ENCODE measurements at regions not wholly inside any gene's neighbourhood (a gene's known extent, or its start where the extent isn't known, plus 50 kb on each side); places are given as distances from the start of the nearest gene placed in this dataset.
A peak's percentile ranks its signal among the peaks of the same experiment; 100 is the strongest.

DNA sequence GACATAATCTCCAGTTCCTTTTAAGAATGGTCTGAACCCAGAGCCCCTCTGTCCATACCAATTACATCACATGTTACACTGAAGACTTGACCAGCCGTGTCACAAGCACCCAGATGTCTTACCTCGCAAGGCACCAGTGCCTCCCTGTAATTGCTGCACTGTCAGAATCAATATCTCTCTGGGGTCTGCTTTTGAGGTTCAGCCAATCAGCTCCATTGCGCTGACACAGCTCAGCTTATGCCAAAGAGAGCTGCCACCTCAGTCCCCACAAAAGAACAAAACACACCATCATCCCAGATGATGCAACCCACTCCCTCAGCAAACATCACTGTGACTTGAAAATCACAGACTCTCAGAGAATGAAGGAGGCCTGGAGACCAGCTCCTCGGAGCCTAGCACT lies 82.5 kb upstream of the SORBS2 start:
- DNase-seq, result no peak

DNA sequence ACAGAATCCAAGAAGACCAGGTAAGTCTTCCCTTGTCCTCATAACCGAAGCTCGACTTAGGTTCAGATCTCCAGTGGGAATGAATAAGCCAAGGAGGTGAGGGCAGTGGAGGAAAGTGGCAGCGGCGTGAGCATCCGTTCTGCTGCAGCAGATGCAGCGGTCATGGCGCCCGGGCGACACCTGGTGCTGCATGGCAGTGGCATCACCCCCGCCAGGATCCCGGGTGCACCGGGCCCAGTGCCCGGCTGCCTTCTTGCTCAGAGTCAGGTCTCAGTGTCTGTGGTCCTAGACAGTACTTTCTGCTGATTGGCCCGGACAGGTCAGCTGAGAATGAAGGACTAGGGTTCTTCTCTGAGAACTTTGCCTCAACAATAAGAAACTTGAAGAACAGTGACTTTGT lies 83.4 kb upstream of the SORBS2 start:
- no peak for DNase-seq

DNA sequence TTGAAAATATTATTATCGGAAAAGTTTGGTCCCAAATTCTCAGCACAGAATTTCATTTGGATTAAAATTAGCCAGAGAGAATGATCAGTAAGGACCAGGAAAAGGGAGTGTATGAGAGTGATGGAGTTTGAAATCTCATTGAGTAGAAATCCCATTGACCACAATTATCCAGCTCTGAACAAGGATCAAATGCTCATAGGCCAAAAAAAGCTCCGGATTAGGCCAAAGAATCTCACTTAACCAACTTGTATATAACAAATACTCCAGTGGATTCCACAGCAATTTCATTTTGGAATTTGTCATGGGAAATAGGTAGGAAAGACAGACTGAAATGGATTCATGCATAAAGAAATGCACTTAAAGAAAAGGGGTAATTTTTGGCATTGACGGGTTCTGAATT lies 83.9 kb upstream of the SORBS2 start:
- DNase-seq, result no peak

DNA sequence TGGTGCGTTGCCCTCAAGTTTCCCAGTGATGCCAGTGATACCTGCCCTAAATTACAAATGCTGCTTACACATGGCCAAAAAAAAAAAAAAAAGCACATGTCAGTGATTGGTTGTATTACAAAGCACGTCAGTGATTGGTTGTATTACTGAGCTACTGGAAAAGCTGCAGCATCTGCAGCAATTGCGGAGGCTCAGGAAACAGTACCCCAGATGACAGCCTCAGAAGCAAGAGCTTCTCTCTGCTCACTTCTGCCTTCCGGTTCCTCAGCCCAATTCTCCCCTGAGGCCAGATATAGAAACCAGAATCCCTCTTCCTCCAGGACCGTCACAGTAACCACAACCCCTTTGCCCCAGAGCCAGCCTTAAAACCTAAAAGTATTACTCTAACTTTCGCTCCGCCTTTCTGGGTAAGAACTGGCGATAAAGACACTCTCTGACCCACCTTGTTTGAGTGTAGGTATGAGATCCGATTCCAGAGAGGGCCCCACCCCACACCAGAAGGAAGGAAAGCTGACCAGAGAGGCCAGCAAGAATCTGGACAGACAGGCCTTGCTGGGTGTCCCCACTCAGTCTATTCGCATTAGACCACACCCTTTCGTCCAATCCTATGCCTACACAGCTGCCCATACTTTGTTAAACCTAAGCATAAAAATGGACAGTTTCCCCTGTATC lies 85.0 kb upstream of the SORBS2 start:
- DNase-seq, result no peak

DNA sequence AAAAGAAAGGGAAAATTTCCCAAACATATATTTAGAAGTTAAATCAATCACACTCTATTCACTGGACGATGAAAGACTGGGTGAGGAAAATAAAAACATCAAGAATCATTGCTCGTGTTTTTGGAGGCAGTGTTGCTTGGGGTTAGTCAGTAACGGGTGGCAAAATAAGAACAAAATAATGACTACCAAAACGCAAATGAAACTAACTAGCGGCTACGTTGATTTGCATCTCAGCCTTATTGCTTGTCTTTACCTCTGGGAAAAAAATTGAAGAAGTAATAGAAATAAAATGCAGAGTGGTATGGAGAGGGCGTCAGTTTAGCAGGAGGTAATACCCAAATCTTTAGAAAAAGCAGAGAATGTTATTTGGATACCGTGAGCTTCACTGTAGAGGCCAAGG lies 86.4 kb upstream of the SORBS2 start:
- no peak for DNase-seq

DNA sequence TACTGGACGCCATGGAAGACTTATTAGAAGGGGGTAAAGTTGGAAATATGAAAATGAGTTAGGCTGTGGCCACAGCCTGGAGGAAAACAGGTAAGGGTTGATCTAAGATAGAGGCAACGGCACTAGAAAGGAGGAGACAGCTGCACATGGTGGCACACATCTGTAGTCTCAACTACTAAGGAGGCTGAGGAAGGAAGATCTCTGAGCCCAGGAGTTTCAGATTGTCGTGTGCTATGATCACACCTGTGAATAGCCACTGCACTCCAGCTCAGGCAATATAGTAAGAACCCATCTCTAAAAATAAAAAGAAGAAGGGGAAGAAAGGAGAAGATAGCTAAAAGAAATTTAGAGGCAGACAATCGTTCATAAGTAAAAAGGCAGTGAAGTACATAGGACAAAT lies 87.8 kb upstream of the SORBS2 start:
- DNase-seq, result no peak

DNA sequence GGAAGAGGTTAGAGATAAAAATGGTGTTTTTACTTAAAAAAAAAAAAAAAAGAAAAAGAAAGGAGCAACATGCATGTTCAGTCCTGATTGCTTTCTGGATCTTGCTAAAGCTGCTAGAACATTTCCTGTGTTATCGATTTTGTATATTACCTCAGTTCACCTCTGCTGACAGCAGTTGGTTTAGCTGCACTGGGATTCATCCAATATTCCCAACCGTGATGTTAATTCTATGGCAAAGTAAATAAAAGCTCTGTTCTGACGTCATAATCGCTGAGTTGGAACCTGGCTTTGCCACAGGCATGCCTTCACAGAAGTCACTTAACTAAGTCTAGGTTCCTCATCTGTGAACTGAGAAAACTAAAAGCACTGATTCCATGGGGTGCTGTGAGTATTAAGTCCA lies 90.7 kb upstream of the SORBS2 start:
- DNase-seq, result no peak

DNA sequence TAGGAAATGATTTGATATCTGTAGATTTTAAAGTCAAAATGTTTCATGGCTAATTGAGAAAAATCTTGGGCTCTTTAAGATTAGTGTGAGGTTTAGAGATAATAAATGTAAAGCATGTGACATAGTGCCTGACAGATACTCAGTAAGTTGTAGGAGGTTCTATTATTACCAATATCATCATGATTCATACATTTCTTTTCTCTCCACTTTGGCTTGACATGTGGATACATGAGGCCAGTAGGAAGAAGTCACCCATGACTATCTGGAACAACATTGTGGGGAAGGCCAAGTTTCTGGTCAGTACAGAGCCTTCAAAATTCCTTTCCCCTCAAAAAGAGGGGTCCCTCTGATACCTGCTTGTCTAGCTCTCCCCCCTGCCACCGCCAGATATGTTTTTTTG lies 91.2 kb upstream of the SORBS2 start:
- DNase-seq, result no peak

DNA sequence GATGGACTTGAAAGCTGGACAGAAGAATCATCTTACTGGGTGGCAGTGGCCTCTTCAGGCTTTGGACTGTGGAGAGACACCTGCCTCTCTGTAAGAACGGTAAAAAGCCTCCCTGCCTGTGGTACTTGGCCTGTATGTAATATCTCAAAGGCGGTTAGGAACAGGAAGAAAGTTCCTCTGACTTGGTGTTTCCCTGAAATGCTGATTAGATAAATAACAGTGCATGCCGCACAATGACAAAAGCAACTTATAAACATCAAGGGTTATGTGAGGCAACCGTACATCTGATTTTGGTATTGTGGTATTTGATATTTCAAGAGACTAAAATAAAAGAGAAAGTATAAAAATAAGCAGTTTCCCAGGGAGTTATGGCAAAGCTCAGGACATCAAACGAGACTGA lies 92.4 kb upstream of the SORBS2 start:
- no peak for DNase-seq

DNA sequence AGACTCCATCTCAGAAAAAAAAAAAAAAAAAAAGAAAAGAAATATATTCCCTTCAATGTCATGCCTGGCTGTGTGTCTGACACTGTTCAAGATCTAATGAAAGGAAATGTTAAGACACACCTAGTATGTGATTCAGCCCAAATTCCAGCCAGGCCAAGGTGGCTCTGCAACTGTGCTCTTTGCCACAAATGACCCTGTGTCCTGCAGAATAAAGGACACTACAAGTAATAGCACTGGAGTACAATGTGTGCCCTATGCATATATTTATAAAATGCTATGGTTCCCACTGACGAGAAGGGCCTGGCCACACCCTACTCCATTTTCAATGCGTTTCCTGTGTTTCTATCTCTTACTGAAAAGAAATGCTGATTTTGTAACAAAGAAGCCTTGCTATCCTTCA lies 98.0 kb upstream of the SORBS2 start:
- DNase-seq, result no peak

DNA sequence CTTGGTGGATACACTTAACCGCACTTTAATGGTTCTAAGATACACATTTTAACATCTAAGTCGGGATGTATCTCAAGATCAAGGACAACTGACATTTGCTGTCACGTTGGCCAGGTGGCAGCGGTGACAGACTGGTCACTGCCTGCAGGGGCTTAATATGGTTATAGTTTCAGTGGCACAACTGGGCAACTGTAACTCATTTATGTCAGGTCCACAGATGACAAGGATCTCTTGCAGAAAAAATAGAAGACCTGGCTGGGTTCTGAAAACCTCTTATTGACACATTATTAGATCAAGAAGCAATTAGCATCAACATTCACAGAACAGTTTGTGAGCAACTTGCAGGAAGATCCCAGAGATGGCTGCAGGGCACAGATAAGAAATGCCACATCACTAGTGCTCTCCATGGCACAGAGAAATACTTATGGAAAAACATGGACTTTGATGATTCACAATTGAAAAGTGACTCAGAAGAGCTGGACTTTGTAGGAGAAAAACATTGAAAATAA lies 99.6 kb upstream of the SORBS2 start:
- no peak for DNase-seq

DNA sequence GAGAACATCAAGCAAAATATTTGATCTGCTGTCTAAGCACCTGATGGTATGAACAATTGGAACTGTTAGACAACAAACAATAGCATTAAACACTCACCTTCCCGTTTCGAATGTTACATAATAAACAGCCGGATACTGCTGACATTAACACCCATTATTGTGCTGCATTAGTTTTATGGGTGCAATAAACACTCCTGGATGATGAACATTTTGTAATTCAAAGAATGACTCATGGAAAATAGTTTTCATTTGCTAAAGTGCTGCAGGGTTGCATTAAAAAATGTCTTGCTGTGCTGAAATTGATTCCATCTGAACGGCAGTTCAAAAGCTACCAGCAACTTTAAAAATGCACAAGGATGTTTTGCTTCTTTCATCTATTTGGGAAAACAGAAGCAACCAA lies 100.8 kb upstream of the SORBS2 start:
- DNase-seq, result no peak

DNA sequence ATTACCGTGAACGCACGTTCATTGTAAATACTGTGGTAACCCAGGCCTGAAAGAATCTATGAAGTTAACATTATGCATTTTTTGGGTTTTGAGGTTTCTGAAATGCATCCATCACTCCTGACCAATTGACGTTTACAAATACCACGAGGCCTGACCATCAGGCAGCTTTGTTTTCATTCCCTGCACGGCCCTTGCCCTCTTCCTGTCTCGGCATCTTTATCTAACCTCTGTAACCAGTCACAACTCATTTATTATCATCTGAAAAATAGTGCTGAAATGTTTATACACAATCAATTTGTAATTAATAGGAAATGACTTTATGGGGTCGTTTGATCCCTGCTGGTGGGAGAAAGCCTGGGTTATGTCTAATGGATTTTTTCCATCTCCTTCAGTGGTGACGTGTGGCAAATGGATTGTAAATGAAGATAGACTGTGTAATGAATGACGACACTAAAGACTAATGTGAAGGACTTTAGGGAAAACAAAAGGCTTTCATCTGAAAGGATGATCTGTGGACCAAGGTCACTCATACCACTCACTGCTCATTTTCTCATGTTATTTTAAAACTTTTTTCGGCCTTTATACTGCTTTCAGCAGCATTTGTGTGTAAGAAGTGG lies 102.7 kb upstream of the SORBS2 start:
- peak; percentile 26 for DNase-seq

DNA sequence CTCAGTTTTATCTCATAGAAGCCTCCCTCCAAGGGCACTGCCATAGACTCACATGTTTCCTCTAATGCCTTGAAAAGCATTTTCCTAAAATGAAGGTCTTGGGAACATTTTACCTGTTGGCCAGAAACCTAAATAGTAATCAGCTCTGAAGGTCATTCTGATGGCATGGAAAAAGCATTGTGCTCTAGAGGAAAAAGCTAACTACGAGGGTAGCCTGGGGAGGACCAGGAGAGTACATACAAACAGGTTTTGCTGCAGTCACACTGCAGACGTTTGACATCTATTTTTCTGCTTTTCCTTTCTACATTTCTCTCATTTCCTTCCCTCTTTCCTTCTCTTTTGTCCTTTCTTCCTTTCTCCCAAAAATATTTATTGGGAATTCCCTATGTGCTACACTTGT lies 103.3 kb upstream of the SORBS2 start:
- DNase-seq, result no peak

DNA sequence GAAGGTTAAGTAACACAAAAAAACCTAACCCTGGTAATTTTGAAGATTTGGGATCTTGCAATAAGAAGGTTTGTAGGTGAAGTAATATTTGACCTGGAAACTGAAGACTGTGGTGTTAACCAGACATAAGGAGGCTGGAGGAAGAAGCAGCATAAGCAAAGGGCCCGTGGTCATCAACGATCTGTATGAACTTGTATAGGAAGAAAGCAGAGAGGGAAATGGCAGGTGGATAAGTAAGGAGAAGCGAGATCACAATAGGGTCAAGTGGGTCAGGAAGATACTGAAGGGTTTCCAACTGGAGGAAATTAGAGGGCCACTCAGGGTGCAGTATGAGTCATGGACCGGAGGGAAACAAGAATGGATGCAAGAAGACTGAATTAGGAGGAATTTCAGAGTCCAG lies 103.8 kb upstream of the SORBS2 start:
- DNase-seq, result no peak

DNA sequence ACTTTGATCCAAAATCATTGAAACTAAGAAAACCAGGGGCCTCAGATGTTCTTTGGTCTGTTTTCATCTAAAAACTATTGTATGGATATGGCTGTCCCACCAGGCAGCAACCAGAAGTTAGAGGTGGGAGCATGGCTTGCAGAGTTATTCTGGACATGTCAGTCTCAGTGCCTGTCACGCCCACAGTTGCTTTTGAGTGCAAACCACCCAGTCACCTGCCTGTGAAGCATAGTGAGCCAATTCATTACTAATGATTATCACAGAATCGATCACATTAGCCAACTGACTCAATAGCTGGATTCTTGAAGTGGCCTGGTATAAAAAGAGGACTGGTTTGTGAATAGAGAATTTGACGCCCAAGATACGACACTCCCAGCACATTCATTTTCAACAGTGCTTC lies 104.2 kb upstream of the SORBS2 start:
- no peak for DNase-seq

DNA sequence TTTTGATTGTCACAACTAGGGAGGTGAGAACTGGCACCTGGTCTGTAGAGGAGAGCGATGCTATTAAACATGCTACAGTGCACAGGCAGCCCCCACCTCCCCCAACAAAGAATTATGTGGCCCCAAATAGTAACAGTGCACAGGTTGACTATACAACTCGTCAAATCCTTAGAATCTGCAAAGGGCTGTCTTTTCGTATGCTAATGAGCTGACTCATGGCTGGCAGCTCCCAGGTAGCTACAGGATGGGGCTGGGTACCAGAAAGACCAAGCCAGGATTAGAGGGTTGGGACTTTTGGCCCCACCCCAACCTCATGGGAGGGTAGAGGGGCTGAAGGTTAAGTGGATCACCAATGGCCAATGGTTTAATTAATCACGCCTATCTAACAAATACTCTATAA lies 104.7 kb upstream of the SORBS2 start:
- DNase-seq, result no peak

DNA sequence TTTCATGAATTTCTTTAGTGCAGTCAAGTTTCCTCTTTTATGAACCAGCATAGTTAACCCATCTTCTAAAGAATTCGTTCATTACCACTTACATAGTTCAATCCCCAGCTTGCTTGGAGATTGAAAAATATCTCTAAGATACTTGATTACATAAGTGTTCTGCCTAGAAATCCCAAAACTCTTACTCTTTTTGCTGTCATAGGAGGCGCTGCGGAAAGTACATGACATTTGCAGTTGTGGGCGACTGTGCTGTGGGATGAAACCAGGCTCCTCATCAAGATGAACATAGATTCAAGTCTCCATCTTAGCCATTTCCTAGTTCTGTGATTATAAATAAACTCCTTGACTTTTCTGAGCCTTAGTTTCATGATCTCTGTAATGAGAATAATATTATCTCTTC lies 107.1 kb upstream of the SORBS2 start:
- DNase-seq, result no peak

DNA sequence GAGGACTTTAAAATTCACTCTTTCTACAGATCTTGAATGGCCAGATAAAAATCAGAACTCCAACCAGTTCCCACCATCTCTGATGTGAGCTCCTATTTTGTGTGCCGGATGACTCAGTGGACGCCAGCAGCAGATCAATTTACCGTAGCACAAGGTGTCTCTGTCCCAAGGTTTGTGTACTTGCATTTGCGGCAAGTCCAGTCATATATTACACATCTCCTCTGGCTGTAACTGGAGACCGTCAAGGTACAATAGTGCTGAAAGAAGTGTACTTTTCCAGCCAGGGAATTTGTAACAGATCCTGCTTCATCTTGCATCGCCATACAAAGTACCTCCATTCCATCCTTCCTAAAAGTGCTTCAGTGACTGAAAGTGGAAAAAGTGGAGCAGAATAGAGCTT lies 108.2 kb upstream of the SORBS2 start:
- DNase-seq, result no peak

DNA sequence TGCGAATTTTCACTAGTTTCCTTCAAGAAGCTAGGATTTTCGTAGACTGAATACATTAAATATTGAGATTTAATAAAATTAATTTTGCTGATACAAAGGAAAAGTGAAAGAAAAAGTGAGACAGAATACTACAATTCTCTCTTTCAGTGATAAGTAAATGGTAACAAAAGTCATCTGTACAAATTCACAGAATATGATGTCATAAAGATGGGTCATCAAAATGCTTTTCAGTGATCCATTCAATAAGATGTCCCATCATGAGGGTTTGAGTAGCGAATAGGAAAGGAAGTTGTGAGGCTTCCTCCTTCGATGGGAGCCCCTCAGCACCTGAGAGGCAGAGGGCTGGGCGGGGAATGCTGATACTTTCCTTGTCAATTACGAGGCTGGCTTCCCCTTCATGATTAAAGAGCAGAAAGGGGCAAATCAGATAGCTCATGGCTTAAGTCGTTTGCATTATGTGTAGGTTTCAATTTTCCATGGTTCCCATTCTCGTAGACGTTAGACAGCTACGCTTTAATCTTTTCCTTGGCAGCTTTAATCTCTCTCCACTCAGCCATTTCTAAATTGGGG lies 108.8 kb upstream of the SORBS2 start:
- no peak for DNase-seq

DNA sequence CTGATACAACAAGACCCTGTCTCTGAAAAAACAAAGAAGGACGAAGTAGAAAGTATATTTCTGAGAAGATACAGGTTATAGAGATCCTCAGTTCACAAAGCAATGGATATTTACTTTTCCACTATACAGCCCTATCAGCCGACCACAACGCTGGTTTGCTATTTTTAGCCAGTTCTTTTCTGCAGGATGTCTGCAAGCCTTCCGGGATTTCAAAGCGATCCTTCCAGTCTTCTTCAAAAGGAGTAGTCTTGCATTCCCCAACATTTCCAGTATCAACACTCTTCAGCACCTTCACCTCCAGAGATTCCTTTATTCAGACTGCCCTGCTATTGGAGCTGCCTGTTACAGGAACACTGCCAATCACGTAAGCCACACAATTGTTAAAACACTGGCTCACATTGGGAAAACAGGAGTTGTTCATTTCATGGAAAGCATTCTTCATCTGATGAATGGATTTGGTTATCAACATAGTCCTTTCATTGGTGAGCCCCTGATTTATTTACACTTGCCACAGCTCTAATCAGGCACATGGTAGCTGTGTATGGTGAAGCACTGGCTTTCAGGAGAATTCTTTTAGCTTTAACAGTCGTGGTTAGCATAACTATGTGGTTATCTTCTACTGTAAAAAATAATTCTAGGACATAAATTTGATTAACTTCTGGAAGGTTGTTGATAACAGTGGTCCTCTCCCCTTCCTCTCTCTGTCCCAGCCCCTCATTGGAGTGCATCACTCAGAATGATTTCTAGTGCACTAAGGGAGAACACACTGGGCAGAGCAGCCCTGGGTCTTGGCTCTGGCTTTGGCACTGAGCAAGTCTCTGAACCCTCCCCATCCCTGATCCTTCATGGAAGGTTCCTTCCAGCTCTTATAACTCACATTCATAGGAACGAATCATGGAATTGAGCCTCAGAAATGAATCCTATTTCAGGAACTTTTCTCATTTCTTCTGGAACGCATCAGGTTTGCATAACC lies 109.9 kb upstream of the SORBS2 start:
- DNase-seq, result no peak

DNA sequence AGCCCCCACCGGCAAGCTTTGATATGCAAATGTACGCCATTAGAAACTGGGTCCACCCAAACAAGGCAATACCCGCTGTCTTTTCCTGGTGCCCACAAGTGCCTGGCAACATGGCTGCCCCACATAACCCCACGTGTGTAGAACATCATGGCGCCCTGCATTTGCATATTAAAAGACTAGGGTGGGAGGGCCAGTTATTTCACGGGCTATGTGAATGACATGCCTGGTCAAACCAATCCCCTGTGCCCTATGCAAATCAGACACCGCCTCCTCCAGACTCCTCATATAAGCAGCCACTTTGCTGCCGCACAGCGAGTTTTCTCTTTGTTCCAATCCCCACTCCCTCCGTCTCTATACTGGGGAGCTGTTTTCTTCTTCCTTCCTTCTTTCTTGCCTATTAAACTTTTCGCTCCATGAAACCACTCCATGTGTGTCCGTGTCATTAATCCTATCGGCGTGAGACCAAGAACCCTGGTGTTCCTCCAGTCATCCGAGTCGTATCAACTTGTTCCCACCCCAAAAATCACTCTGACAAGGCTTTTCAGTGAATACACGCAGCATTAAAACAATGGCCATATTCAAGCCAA lies 112.6 kb upstream of the SORBS2 start:
- DNase-seq, result no peak

DNA sequence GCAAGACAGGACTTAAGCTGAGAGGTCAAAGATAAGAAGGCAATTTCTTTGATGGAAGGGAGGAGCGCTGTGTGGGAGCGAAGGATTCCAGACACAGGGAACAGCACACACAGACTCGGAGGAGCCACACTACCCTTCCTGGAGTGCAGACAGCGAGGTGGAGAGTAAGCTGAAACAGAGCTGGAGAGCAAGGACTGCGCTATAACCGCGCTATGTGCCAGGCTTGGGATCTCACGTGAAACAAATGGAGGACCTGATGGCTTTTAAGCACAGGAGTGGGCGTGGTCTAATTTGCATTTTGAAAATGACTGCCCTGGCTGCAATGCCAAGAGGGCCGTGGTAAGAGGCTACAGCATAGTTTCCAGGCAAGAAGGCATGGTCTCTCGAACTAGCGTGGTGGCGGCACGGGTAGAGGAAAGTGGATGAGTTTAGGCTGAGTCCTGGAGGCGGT lies 113.9 kb upstream of the SORBS2 start:
- no peak for DNase-seq
